Stimulated activated CD4-positive, alpha-beta T cell treated with anti-CD3 and anti-CD28 coated beads, Interleukin-2, amount 100 ng/mL, for 48 hours (primary cell): ENCODE measurements at regions not wholly inside any gene's neighbourhood (a gene's known extent, or its start where the extent isn't known, plus 50 kb on each side); places are given as distances from the start of the nearest gene placed in this dataset.

Experiments used
- DNase-seq, 2 donors: peaks; one replicate each; pipeline ENCODE4 v3.0.0-alpha.2; 2020

GRCh38 chr9:86405926-86406325 is 51.7 kb upstream of the TUT7 start:
- DNase-seq = peak; percentile 6 to 20

GRCh38 chr9:86405086-86405491 is 50.9 kb upstream of the TUT7 start:
- no peak for DNase-seq
